ENCODE measurements at regions not wholly inside any gene's neighbourhood (a gene's known extent, or its start where the extent isn't known, plus 50 kb on each side); places are given as distances from the start of the nearest gene placed in this dataset.

DNA sequence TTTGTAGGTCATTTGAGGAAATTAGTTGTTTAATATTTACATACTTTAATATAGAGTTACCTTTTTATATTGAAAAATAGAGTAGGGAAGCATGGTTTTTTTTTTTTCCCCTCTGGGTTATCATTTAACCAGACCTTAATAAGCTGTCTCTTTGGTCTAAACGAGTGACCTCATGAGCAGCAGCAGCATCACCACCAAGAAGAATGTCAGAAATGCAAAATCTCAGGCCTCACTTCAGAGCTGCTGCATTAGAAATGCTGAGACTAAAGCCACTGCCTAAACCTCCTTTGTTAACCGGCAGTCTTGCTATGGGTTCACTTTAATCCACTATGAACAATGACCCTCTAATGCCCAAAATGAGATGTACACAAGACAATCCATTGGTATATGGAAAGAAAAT, 733.7 kb upstream of the FAM98A start:
- TF ChIP-seq, protein P1, sequence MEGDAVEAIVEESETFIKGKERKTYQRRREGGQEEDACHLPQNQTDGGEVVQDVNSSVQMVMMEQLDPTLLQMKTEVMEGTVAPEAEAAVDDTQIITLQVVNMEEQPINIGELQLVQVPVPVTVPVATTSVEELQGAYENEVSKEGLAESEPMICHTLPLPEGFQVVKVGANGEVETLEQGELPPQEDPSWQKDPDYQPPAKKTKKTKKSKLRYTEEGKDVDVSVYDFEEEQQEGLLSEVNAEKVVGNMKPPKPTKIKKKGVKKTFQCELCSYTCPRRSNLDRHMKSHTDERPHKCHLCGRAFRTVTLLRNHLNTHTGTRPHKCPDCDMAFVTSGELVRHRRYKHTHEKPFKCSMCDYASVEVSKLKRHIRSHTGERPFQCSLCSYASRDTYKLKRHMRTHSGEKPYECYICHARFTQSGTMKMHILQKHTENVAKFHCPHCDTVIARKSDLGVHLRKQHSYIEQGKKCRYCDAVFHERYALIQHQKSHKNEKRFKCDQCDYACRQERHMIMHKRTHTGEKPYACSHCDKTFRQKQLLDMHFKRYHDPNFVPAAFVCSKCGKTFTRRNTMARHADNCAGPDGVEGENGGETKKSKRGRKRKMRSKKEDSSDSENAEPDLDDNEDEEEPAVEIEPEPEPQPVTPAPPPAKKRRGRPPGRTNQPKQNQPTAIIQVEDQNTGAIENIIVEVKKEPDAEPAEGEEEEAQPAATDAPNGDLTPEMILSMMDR (conservative IDR thresholded peaks at IDR 0.05): no peak

DNA sequence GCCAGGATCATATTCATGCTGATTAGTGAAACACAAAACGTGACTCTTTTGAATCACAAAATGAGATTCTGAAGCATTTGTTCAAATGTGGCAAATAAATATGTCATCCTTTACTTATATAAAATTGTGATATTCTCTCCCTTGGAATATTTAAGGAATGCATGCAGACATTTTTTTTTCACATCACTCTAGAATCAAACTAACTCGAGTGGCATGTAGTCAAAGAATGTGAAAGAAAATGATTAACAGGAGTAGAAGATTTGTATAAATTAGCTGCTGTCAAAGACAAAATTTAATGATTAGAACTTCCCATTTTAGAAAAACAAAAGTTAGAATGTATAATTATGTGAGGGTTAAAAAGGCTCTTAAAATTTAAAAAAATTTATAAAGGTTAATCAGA, 721.0 kb upstream of the FAM98A start:
- TF ChIP-seq, protein P1 (conservative IDR thresholded peaks at IDR 0.05): no peak
- no peak overlapping the region for H3K27ac ChIP-seq

More for the DNA sequence above, 733.7 kb upstream of the FAM98A start:
- H3K27ac ChIP-seq: no peak overlapping the region

- no peak overlapping the region for H3K27ac ChIP-seq
- TF ChIP-seq, protein P1 (conservative IDR thresholded peaks at IDR 0.05): no peak
Measured at GRCh38 chr2:34317797-34318196, 718.7 kb upstream of the FAM98A start.

GRCh38 chr2:34316788-34317187, 717.7 kb upstream of the FAM98A start:
- H3K27ac ChIP-seq: no peak overlapping the region
- TF ChIP-seq, protein P1 (conservative IDR thresholded peaks at IDR 0.05): no peak

DNA sequence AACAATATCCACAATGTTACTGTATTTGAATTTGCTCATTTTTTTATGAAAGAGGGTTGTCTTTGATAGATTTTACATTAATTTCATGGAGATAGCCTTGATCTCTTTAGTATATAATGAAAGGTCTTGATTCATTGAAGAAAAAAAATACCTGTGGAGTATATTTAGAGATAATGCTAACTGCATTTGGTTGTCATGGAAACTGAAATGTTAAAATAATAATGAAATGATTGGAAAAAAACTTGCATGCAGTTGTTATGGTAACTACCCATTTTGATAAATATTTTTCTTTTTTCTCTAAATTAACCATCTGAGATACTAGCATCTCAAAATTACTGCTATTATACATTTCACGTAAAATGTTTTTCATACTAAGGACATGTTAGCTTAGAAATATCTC, 712.7 kb upstream of the FAM98A start:
- no peak overlapping the region for H3K27ac ChIP-seq

DNA sequence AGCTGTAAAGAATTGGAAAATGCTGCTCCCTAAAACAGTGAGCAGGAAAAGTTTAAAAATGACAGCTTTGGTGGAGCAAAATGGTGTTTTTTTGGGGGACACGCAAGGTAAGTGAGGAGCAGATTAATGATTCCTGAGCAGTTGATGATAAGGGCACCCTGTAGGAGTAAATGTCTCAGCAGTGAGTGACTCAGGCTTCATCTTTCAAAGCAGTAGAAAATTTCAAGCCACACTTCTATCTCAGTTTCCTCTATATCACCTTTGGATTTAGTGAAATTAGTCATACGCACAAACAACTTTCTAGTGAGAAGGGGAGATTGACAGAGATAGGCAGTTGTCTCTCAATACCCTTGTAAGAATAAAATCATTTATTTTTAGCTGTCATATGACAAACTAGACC, 709.0 kb upstream of the FAM98A start:
- TF ChIP-seq, protein P1 (conservative IDR thresholded peaks at IDR 0.05): no peak

More for the DNA sequence above, 712.7 kb upstream of the FAM98A start:
- TF ChIP-seq, protein P1 (conservative IDR thresholded peaks at IDR 0.05): no peak

DNA sequence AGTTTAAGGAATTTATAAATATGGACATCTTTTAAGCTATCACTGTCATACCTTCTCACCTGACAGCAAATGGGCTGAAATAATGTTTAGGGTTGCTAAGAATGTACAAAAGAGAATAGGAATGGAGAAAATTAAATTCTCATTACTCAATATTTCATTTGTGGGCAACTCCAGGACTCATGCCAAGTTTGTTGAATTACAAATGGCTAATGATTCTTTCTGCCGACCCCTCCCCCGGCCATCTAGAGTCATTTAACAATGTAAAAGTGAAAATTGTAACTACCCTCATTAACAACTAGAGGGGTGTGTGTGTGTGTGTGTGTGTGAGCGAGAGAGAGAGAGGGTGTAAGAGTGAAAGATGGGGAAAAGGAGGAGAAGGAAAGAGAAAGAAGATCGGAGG, 708.5 kb upstream of the FAM98A start:
- TF ChIP-seq, protein P1 (conservative IDR thresholded peaks at IDR 0.05): no peak
- H3K27ac ChIP-seq: no peak overlapping the region

More for the DNA sequence above, 709.0 kb upstream of the FAM98A start:
- no peak overlapping the region for H3K27ac ChIP-seq

All from VCaP (cell line).